HUES64 (cell line): ENCODE measurements at regions not wholly inside any gene's neighbourhood (a gene's known extent, or its start where the extent isn't known, plus 50 kb on each side); places are given as distances from the start of the nearest gene placed in this dataset.

Experiments used
- H3K27ac ChIP-seq: 2 replicates; pipeline ENCODE4 v1.7.0; 2013; ENCODE audit warnings: low read depth, low read length, inconsistent platforms
- H3K27me3 ChIP-seq: 2 replicates; pipeline ENCODE4 v1.6.1; 2013; ENCODE audit warnings: mild to moderate bottlenecking, low read length; ENCODE audit not compliant: insufficient read depth
- H3K36me3 ChIP-seq: 2 replicates; pipeline ENCODE4 v1.6.1; 2013; ENCODE audit warnings: mild to moderate bottlenecking, low read length; ENCODE audit not compliant: insufficient read depth
- H3K4me1 ChIP-seq: 2 replicates; pipeline ENCODE4 v1.6.1; 2013; ENCODE audit warnings: mild to moderate bottlenecking, low read length, moderate library complexity; ENCODE audit not compliant: insufficient read depth
- H3K4me3 ChIP-seq: 2 replicates; pipeline ENCODE4 v1.5.1; 2013; ENCODE audit warnings: mild to moderate bottlenecking, low read length, moderate library complexity
- H3K9ac ChIP-seq: 2 replicates; pipeline ENCODE4 v1.6.1; 2013; ENCODE audit warnings: mild to moderate bottlenecking, low read depth, low read length
- H3K9me3 ChIP-seq: 2 replicates; pipeline ENCODE4 v1.6.1; 2013; ENCODE audit warnings: low read depth, low read length; ENCODE audit not compliant: insufficient read depth
- WGBS: fragments of 150-250, 120-280 bp; methylation state at CpG from one replicate; pipeline ENCODE4 v1.1.7; 2013; ENCODE audit warnings: missing lambda C conversion rate; 5-methylcytosine and 5-hydroxymethylcytosine counted together

DNA sequence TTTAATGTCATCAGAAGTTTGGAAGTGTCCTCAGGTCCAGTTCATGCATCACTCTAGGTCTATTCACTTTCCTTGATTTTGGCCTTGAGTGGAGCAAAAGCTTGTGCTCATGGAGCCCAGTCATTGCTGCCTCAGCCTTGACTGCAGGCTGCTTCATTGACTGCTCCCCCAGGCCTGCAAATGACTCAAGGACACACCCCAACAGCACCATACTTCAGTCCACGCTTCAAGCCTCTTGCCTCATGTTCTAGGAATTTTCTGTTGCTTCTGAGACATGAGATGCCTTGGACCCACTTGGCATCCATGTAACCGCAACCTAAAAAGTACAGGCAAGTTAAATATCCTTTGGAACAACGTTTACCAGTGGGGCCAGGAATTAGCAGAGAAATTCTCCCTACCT is 193.7 kb downstream of the PIK3R1 start:
- no peaks in the 10 kb centered on the region for H3K27me3 ChIP-seq
- H3K36me3 ChIP-seq, result no peaks in the 10 kb centered on the region
- no peak overlapping the region for H3K4me3 ChIP-seq
- H3K9ac ChIP-seq, result no peak overlapping the region
- WGBS, result 93% methylated on average over 3 of the region's 3 CpGs
- no peak overlapping the region for H3K27ac ChIP-seq
- H3K4me1 ChIP-seq, result peaks cover 32% of the 10 kb centered on the region; the same call in 1 of the 2 replicates
- no peaks in the 10 kb centered on the region for H3K9me3 ChIP-seq

DNA sequence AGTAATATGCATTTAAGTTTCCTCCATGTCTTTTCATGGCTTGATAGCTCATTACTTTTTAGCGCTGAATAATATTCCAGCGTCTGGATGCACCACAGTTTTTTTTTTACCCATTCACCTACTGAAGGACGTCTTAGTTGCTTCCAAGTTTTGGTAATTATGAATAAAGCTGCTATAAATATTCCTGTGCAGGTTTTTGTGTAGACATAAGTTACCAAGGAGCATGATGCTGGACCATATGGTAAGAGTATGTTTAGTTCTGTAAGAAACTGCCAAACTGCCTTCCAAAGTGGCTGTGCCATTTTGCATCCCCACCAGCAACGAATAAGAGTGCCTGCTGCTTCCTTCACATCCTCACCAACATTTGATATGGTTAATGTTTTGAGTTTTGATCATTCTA is 195.6 kb downstream of the PIK3R1 start:
- peaks cover 34% of the 10 kb centered on the region for H3K4me1 ChIP-seq
- no peaks in the 10 kb centered on the region for H3K27me3 ChIP-seq
- H3K9me3 ChIP-seq, result no peaks in the 10 kb centered on the region
- no peak overlapping the region for H3K9ac ChIP-seq
- WGBS, result 92% methylated on average over 3 of the region's 4 CpGs
- H3K27ac ChIP-seq, result no peak overlapping the region
- no peaks in the 10 kb centered on the region for H3K36me3 ChIP-seq
- no peak overlapping the region for H3K4me3 ChIP-seq

DNA sequence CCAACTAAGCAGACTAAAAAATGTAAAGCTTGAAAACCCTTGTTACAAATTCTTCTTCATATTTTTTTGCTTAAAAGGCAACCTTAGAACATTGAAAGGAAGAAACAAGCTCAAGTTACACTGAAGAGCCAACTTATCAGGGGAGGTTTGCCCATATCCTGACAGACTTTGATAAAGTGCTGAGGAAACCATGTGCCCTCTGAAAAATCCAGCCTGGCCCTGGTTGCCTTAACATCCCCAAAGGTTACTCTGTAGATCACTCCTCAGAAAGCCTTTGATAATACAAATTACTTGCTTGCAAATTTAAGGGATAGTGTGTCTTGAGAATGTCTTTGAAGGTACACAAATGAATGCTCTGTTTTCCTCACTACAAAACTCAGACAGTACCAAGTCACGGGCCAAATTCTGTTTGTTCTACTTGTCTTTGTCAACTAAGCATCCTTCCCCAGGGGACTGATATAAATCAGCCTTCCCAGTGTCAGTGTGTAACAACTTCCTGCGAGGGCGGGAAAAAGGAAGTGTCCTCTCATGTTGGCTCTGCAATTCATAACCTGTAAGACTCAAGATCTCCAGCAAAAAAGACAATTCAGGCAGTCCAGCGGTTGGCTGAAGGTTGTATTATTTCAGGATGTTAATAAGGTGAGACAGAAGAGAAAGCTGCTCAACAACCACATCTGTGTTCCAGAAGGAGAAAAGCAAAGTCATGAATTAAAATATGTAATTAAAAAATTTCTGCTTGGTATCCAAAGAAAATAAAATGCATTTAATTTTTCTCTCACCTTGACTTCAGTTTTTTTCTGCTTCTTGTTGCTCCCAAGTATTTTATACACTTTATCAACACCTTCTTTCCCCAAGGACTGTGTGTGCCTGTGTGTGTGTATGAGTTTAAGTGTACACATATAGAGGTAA is 199.9 kb downstream of the PIK3R1 start:
- Histone ChIP-seq H3K9ac (no peak overlapping the region), H3K4me1 (peaks cover 9% of the 10 kb centered on the region), H3K9me3 (no peaks in the 10 kb centered on the region), H3K27me3 (no peaks in the 10 kb centered on the region), H3K27ac (no peak overlapping the region), H3K4me3 (no peak overlapping the region), H3K36me3 (no peaks in the 10 kb centered on the region)
- 95% methylated on average over 4 of the region's 4 CpGs for WGBS

DNA sequence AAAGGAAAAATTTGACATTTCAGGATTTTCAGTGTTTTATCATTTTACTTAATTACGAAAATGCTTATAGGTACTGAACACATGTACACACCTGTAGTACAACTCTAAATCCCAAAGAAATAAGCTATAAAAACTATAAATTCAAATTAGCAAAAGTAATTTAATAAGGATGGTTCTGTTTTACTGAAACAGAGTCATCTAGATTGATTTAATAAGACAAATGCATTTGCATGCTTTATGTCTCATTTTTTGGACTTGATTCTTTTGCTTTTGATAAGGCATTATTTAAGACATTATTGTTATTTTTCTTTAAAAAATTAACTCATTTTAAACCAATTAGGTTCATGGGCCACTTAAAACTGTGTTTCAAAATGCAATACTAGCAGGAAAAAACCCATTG is 201.2 kb downstream of the PIK3R1 start:
- no peak overlapping the region for H3K27ac ChIP-seq
- H3K27me3 ChIP-seq, result no peaks in the 10 kb centered on the region
- no peak overlapping the region for H3K9ac ChIP-seq

DNA sequence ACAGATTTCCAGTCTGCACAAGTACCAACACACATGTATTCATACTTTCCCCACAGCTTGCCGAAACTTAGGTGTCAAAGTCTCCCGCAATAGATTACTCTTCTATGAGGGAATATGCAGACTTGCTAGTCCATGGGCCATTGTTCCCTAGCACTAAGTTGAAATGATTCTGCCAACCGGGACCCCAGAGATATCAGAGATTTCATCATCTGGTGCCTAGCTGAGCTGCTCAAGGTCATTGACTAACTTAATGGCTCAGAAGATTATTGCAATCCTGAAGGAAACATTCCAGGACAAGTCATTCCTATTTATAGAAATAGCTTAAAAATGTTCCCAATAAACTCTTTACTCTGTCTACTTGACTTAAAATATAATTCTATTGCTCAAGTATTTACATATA is 202.6 kb downstream of the PIK3R1 start:
- WGBS, result 89% methylated on average over 3 of the region's 3 CpGs

More for the DNA sequence above, 201.2 kb downstream of the PIK3R1 start:
- no peaks in the 10 kb centered on the region for H3K36me3 ChIP-seq
- H3K4me3 ChIP-seq, result no peak overlapping the region
- no peaks in the 10 kb centered on the region for H3K9me3 ChIP-seq
- peaks cover 9% of the 10 kb centered on the region for H3K4me1 ChIP-seq
- no CpG with 5 or more reads among the region's 1 CpG for WGBS

DNA sequence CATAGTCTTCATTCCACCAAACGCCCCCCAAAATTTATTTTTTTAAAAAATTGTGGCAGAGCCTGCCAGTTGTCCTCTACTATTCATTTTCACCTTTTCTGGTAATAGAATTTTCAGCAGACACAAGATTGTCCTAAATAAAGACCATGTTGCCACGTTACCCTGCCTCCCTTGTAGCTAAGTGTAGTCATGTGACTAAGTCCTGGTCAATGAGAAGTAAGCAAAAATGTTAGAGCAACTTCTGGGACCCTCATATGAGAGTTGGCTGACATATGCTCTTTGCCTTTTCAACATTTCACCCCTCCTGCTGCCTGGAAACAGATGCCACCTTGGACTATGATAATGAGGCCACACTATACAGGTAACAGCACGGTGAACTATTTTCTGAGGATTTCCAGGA is 203.1 kb downstream of the PIK3R1 start:
- Histone ChIP-seq H3K9ac (no peak overlapping the region), H3K4me1 (peaks cover 9% of the 10 kb centered on the region), H3K27ac (no peak overlapping the region)

More for the DNA sequence above, 202.6 kb downstream of the PIK3R1 start:
- H3K27me3 ChIP-seq, result no peaks in the 10 kb centered on the region
- no peak overlapping the region for H3K4me3 ChIP-seq
- no peak overlapping the region for H3K9ac ChIP-seq
- no peak overlapping the region for H3K27ac ChIP-seq
- peaks cover 9% of the 10 kb centered on the region for H3K4me1 ChIP-seq
- H3K9me3 ChIP-seq, result no peaks in the 10 kb centered on the region
- H3K36me3 ChIP-seq, result no peaks in the 10 kb centered on the region

DNA sequence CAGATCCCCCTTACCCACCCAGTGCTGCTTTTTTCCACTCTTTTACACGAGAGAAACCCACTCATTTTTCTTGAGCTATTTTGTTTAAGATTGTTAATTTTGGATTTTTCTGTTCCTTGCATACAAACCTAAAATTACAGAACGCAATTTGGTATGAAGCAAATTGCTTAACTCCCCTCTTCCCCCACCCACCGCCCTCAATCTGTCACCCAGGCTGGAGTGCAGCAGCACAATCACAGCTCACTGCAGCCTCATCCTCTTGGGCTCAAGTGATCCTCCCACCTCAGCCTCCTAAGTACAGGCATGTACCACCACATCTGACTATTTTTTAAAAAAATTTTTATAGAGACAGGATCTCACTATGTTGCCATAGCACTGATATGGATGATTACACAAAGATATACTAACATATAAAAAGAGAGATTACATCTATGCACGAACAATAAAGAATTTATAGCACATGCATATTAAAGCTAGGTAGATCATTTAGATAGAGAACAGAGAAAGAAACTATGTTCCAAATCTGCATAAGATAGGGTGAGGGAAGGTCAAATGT is 203.6 kb downstream of the PIK3R1 start:
- Histone ChIP-seq H3K4me3 (no peak overlapping the region), H3K9ac (no peak overlapping the region), H3K36me3 (no peaks in the 10 kb centered on the region), H3K4me1 (peaks cover 9% of the 10 kb centered on the region), H3K9me3 (no peaks in the 10 kb centered on the region), H3K27ac (no peak overlapping the region), H3K27me3 (no peaks in the 10 kb centered on the region)
- 88% methylated on average over 2 of the region's 4 CpGs for WGBS

More for the DNA sequence above, 203.1 kb downstream of the PIK3R1 start:
- Histone ChIP-seq H3K9me3 (no peaks in the 10 kb centered on the region), H3K27me3 (no peaks in the 10 kb centered on the region), H3K4me3 (no peak overlapping the region), H3K36me3 (no peaks in the 10 kb centered on the region)
- 93% methylated on average over 3 of the region's 3 CpGs for WGBS

DNA sequence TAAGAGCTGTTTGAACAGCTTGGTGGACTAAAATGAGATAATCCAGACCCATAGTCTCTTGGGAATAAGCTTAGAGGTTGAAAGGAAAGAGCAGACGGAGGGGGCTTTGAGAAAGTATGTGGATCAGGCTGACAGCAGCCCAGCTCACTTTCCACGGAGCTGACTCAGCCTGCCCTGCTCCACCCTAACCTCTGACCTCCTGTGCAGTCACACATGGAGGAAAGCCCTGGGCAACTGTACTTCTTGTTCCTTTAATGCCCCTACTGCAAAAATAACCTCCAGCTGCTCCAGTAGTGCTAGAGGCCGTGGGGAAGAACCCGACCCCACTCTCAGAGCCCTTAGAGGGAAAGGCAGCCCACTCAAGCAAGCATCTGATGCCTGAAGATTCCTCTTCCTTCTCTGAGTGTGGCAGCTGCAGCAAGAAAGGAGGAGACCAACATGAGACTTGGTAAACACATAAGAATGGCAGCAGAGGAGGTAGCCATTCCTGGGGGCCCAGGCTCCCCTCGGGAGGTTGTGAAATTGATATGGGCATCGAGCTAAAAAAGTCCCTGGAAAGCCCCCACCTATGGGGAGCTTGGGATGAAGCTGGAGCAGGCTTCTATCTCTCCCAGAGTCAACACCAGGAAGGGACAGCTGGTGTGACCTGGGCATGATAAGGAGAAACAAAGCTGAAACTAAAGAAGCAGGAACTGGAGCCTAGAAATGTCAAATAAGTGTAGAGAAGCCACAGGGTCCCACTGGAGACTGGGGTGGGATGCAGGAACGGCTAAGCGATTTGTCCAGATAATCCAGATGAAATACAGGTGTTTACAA is 204.3 kb downstream of the PIK3R1 start:
- H3K4me3 ChIP-seq, result no peak overlapping the region
- no peak overlapping the region for H3K9ac ChIP-seq
- 82% methylated on average over 8 of the region's 8 CpGs for WGBS
- H3K4me1 ChIP-seq, result peaks cover 9% of the 10 kb centered on the region
- H3K27me3 ChIP-seq, result no peaks in the 10 kb centered on the region
- no peaks in the 10 kb centered on the region for H3K9me3 ChIP-seq
- no peak overlapping the region for H3K27ac ChIP-seq
- H3K36me3 ChIP-seq, result no peaks in the 10 kb centered on the region

DNA sequence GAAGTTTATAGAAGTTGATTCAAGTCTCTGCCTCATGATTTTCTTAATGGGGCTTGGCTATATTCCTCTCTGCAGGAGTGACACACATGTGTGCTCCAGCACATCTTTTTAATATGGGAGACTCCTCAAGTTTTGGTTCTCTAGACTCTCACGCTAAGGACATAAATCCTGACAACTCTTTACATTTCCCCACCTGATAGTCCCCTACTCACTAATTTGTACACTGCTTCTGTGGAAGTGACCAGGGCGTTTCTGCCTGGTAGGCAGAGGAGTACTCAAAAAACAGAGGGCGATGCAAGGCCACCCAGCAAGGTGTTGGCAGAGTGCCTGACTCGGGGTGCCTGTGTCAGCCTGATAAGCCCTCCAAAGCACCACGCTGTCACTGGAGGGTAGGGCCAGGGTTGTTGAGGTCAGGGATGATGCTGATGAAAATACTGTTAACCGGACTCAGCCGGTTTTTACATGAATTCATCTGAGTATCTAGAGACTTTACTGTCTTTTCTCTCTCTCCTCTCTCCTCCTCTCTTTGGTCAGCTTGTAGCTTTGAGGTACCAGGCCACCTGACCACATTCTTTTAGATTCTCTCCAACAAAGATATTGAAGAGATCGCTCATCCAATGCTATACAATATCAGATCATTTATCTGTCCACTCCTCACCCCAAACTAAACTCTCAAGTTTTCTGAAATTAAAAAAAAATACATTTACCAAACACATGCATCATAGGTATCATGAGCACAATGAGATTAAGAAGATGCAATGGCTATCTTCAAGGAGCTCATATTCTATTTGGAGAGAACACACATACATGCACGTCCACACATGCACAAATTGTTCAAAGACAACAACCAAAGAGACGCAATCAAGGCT is 205.2 kb downstream of the PIK3R1 start:
- 96% methylated on average over 10 of the region's 10 CpGs for WGBS
- no peak overlapping the region for H3K27ac ChIP-seq
- H3K4me3 ChIP-seq, result no peak overlapping the region
- H3K27me3 ChIP-seq, result no peaks in the 10 kb centered on the region
- H3K4me1 ChIP-seq, result peaks cover 2% of the 10 kb centered on the region
- H3K36me3 ChIP-seq, result no peaks in the 10 kb centered on the region
- H3K9ac ChIP-seq, result no peak overlapping the region
- no peaks in the 10 kb centered on the region for H3K9me3 ChIP-seq

DNA sequence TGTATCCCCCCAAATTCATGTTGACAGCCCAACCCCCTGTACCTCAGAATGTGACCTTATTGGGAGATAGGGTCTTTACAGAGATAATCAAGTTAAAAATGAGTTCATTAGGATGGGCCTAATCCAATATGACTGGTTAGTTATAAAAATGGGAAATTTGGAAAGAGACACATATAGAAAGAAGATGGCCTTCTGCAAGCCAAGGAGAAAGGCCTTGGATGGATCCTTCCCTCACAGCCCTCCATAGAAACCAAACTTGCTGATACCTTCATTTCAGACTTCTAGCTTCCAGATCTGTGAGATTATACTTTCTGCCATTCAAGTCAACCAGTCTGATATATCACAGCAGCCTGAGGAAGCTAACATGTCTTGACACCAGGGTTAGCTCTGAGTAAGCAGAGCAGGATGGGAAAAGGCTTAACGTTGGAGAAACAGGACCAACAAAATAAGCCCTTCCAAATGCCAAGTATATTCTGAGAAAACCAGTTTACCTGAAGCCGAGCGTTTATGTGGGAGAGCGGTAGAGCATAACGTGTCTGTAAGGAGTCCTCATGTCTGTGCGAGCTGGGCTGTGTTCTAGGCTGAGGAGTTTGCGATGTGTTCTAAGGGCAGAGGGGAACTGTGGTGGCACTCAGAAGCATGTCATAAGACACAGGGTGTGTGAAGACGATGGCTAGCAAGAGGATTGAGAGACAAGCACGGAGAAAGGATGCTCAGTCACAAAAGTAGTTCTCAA is 206.1 kb downstream of the PIK3R1 start:
- no peak overlapping the region for H3K27ac ChIP-seq
- H3K4me1 ChIP-seq, result peaks cover 2% of the 10 kb centered on the region
- 95% methylated on average over 9 of the region's 9 CpGs for WGBS
- H3K27me3 ChIP-seq, result no peaks in the 10 kb centered on the region
- H3K9ac ChIP-seq, result no peak overlapping the region
- H3K36me3 ChIP-seq, result no peaks in the 10 kb centered on the region
- H3K4me3 ChIP-seq, result no peak overlapping the region
- no peaks in the 10 kb centered on the region for H3K9me3 ChIP-seq
